ENCODE measurements at regions not wholly inside any gene's neighbourhood (a gene's known extent, or its start where the extent isn't known, plus 50 kb on each side); places are given as distances from the start of the nearest gene placed in this dataset.
A peak's percentile ranks its signal among the peaks of the same experiment; 100 is the strongest.
"Not testable (repeated sequence)": the region's sequence is repeated elsewhere in the genome, so short reads cannot be mapped to it uniquely, and the experiment has no call there.

DNA sequence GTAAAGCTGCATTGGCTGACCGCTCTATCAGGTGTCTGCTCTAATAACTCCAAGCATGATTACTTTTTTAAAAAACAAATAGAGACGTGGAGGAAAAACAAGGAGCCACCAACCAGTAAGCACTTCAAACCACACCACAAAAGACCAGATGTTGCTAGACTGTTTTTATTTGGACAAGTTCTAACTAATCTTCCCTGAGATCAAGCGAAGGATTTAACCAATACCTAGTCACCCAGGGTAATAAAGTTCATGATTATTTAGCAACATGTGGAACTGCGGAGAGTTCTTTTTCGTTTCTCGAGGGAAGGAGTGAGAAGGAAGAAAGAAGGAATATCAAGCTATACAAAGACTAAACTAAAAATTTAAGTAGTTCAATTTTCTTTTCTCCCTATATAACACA is 288.1 kb downstream of the DUSP6 start:
- no peaks in the 10 kb centered on the region for H3K27me3 ChIP-seq (ENCODE audit: control insufficient read depth, insufficient read depth, low read length)
- no peak overlapping the region for H3K4me3 ChIP-seq (ENCODE audit: insufficient read depth, low read depth, low read length)
- no peaks in the 10 kb centered on the region for H3K36me3 ChIP-seq (replicated peaks; ENCODE audit: control insufficient read depth, insufficient read depth, low read length)
- no peak for DNase-seq

DNA sequence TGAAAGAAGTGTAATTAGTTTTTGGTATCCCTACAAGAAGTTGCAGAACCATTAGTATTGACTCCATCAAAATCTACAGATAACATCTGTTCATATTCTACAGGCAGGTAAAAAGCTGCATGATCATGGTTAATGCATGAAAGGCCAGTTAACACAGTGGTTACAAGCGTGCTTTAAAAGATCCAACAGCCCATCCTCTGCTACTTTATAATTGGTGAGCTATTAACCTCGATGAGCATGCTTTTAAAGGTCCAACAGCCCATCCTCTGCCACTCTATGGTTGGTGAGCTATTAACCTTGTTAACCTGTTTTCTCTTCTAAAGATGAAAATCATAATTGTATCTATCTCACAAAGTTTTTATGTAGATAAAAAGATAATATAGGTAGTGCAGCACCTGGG is 289.3 kb downstream of the DUSP6 start:
- Histone ChIP-seq H3K27me3 (ENCODE audit: control insufficient read depth, insufficient read depth, low read length) (no peaks in the 10 kb centered on the region), H3K4me3 (ENCODE audit: insufficient read depth, low read depth, low read length) (no peak overlapping the region), H3K36me3 (replicated peaks; ENCODE audit: control insufficient read depth, insufficient read depth, low read length) (no peaks in the 10 kb centered on the region)
- no peak for DNase-seq

DNA sequence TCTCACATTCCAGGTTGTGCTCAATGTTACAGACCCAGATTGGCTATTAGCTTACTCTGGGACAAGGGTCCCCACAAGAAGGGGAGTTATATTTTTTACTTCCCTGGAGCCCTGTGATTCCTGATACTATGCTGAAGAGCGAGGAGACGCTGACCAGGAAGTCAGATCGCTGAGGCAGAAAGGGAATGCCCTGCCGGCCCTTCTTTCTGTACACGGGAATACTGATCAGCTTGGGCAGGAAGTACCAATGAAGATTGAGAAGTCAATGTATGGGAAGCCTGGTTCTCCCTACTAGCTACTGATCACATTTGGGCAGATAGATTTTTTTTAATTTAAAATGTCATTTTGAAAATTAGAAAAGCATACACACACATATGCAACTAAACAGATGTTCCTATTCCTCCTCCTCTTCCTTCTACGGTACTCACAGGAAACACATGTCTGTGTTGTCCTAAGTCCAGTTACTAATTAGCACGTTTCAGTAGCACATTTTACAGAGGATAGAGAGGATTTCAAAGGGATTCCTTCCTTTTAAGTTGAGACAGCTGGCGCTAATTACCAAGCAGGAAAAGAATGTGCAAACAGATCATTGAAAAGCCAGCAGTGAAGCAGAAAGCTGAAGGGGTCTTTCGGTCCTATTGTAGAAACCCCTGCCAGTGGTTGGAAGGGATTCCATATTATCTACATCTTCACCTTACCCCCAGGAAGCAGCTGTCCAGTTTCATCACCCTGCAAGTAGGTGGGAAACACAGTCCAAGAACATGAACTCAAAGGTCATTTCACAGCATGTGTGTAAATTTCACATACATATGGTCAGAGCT is 292.4 kb downstream of the DUSP6 start:
- Histone ChIP-seq H3K27me3 (ENCODE audit: control insufficient read depth, insufficient read depth, low read length) (no peaks in the 10 kb centered on the region), H3K4me3 (ENCODE audit: insufficient read depth, low read depth, low read length) (no peak overlapping the region), H3K36me3 (replicated peaks; ENCODE audit: control insufficient read depth, insufficient read depth, low read length) (no peaks in the 10 kb centered on the region)
- DNase-seq = no peak

DNA sequence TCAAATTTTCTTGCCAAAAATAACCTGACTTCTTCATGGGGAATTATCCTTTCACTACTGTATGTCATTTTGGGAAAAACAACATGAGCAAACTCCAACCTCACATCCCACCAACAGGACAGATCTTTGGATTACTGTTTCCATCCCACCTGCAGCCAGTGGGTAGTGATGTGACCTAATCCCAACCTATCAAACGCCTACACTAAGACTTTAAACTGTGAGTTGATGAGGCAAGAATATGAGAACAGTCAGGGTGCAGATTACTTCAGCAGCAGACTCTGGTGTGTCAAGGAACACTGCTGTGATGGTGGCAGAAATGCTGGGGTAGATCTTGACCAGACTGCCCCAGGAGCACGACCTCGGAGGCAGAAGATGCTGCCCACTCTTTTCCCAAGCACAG is 293.2 kb downstream of the DUSP6 start:
- DNase-seq = no peak
- Histone ChIP-seq H3K4me3 (ENCODE audit: insufficient read depth, low read depth, low read length) (no peak overlapping the region), H3K27me3 (ENCODE audit: control insufficient read depth, insufficient read depth, low read length) (no peaks in the 10 kb centered on the region), H3K36me3 (replicated peaks; ENCODE audit: control insufficient read depth, insufficient read depth, low read length) (no peaks in the 10 kb centered on the region)

DNA sequence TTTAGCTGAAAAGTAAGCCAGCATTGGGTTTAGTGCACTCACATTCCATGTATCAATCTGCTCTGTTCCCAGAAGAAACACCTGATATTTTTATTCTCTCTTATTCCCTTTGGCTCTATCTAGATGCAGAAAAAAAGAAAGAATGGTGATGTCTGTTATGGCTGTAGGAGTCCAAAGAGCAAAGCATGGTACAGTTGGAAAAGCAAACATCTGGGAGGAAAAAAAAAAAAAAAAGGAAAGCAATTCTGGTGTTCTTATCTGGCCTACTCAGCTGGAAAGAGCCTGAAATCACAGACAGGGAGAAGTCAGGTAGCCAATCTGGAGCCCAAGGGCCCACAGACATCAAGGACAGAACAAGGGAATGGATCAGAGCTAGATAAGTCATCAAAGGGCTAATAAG is 293.9 kb downstream of the DUSP6 start:
- H3K4me3 ChIP-seq (ENCODE audit: insufficient read depth, low read depth, low read length) = no peak overlapping the region

DNA sequence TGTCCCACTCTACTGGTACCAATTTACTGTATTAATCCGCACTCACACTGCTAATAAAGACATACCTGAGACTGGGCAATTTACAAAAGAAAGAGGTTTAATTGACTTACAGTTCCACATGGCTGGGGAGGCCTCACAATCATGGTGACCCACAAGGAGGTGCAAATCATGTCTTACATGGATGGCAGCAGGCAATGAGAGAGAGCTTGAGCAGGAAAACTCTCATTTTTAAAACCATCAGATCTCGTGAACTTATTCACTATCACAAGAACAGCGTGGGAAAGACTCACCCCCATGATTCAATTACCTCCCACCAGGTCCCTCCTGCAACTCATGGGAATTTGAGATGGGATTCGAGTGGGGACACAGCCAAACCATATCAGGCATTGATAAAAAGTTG is 298.5 kb downstream of the DUSP6 start:
- not testable (repeated sequence) for H3K4me3 ChIP-seq (ENCODE audit: insufficient read depth, low read depth, low read length); H3K36me3 ChIP-seq (replicated peaks; ENCODE audit: control insufficient read depth, insufficient read depth, low read length); H3K27me3 ChIP-seq (ENCODE audit: control insufficient read depth, insufficient read depth, low read length); DNase-seq

More for the DNA sequence above, 293.9 kb downstream of the DUSP6 start:
- DNase-seq = no peak
- no peaks in the 10 kb centered on the region for H3K27me3 ChIP-seq (ENCODE audit: control insufficient read depth, insufficient read depth, low read length)
- no peaks in the 10 kb centered on the region for H3K36me3 ChIP-seq (replicated peaks; ENCODE audit: control insufficient read depth, insufficient read depth, low read length)

DNA sequence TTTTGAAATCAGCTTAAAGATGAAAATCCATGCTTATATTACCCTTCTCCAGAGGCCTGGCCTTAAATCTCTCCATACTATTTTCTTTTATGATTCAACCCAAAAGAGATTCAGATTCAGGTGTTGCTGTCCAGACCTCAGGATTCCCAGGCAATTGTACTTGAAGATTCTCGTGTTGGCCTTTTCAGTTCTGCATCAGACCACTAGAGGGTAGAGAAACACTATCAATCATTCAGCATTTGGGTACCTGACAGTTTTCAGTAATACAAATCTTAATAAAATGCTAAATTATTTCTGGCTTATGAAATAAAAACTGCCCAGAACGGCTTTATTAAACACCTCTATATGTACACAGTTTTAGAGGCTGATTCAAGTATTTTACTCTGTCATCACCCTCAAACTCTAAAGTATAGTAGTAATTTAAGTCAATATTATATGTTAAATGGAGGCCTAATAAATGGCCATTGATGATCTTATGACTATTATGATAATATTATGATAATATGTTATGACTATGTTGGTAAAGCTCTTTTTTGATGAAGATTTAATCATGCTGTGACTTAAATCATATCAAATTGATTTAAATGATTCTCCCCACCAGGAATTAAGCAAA is 301.1 kb downstream of the DUSP6 start:
- H3K36me3 ChIP-seq (replicated peaks; ENCODE audit: control insufficient read depth, insufficient read depth, low read length) = no peaks in the 10 kb centered on the region
- H3K27me3 ChIP-seq (ENCODE audit: control insufficient read depth, insufficient read depth, low read length) = no peaks in the 10 kb centered on the region
- H3K4me3 ChIP-seq (ENCODE audit: insufficient read depth, low read depth, low read length) = no peak overlapping the region
- peak; percentile 41 for DNase-seq

DNA sequence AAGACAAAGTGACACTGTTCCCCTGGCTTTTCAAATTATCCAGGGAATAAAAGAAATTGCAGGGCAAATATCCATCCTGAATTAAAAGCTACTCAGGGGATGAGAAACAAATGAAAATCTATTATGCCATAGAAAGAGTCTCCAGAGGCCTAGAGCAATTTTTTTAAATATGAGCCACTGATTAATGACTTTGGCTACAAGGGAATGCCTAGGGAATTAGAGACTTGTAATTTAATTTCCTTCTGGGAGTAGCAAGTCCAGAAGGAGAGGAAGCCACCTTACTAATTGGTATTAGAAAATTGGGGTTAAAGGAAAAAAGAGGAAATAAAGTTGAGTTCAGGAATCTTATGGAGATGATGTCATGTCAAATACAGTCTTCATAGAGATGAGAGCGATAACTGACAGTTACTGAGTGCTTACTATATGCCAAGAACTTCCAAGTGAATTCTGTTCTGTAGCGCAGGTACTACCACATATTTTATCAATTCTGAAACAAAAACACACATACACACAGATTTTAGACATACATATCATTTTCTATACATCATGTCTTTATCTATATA is 304.4 kb downstream of the DUSP6 start:
- no peak for DNase-seq
- Histone ChIP-seq H3K36me3 (replicated peaks; ENCODE audit: control insufficient read depth, insufficient read depth, low read length) (no peaks in the 10 kb centered on the region), H3K4me3 (ENCODE audit: insufficient read depth, low read depth, low read length) (no peak overlapping the region), H3K27me3 (ENCODE audit: control insufficient read depth, insufficient read depth, low read length) (no peaks in the 10 kb centered on the region)

DNA sequence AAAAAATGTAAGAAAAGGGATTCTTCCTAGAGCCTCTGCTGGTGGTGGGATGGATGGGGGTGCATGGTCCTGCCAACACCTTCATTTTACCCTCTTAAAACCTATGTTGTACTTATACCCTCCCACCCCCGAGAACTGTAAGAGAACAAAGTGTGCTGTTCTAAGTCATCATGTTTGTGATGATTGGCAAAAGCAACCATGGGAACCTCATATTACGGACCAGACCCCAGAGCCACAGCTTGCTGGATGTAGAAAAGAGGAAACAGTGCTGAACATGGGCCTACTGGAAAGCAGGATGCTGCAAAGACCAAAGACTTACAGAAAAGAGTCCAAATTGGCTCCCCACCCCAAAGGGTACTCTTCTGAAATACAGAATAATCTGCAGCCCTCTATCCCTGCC is 311.2 kb downstream of the DUSP6 start:
- DNase-seq = no peak
- Histone ChIP-seq H3K4me3 (ENCODE audit: insufficient read depth, low read depth, low read length) (no peak overlapping the region), H3K36me3 (replicated peaks; ENCODE audit: control insufficient read depth, insufficient read depth, low read length) (no peaks in the 10 kb centered on the region)

DNA sequence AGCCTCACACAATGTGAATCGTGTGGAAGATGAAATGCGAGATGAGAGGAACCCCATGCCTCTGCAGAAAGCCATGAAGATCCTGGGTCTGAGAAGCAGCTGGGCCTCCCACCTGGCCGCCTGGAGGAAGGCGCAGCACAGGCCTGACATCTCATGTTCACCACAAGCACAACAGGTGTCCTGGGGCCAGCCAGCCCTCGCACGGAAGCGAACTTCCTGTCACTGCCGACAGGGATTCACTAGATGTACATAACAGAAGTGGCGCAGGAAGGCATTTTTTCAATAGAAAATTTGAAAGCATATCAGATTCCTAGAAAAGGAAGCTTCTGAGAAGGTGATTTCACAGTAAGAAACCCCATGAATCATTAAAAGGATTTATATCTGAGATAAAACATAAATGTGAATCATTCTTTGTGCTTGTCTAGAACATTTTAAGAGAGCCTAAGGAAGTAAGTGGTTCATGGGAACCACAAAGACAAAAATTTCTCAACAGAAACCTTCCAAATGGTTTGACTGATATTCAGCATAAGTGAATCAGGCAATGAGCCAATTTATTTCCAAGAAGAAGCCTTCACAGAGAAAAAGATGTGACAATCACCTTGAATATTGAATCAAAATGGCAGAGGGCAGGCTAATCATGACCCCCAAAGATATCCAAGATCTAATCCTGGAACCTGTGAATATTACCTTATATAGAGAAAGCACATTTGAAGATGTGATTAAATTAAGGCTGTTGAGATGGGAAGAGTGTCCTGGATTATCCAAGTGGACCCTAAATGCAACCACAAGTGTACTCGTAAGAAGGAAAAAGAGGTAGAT is 311.9 kb downstream of the DUSP6 start:
- DNase-seq = no peak
- H3K4me3 ChIP-seq (ENCODE audit: insufficient read depth, low read depth, low read length) = no peak overlapping the region
- H3K36me3 ChIP-seq (replicated peaks; ENCODE audit: control insufficient read depth, insufficient read depth, low read length) = no peaks in the 10 kb centered on the region
- no peaks in the 10 kb centered on the region for H3K27me3 ChIP-seq (ENCODE audit: control insufficient read depth, insufficient read depth, low read length)

More for the DNA sequence above, 311.2 kb downstream of the DUSP6 start:
- H3K27me3 ChIP-seq (ENCODE audit: control insufficient read depth, insufficient read depth, low read length) = no peaks in the 10 kb centered on the region

DNA sequence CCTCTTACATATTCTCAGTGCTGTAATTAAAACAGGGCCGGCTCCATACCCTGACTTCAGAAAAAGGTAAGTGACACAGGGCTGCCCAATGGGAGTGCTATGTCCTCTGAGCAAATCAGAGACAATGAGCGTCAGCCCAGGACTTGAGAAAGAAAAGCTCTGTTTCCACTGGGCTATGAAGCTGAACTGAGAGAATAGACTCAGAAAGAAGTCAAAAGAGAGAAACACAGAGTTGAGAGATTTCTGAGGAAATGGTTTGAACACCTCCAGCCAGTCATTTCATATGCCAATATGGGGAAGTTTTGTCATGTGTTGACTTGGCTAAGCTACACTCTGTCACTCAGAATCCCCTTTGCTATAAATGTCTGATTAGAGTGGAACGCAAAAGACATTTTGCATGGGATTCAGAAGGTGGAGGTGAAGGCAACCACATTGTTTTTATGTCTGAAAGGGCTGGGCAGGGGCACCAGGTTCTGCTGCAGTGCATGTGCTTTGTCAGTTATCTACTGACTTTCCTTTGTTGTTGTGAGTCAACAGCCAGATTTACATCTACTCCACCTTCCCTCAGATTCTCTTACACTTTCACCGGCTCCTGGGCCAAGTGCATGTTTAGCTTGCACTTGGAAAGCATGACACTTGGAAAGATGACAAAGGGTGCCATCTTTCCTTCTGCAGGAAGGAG is 313.3 kb downstream of the DUSP6 start:
- no peaks in the 10 kb centered on the region for H3K27me3 ChIP-seq (ENCODE audit: control insufficient read depth, insufficient read depth, low read length)

DNA sequence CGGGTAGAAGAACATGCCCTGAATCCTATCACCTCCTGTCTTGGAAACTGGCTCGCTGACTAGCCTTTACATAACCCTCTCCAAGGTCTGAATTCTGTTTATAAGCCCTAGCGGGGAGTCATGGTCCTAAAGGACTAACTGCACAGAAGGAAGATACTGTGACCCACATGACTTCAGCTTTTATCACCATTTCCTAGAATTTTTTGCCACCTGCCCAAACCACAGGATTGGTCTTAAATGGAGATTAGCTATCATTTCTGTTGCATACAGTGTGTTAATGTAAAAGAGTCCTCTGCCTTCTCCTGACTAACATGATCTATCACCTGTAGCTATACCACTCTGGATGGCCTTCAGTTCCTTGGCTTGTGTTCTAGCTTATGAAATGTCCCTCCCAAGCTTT is 319.2 kb downstream of the DUSP6 start:
- Histone ChIP-seq H3K4me3 (ENCODE audit: insufficient read depth, low read depth, low read length) (no peak overlapping the region), H3K27me3 (ENCODE audit: control insufficient read depth, insufficient read depth, low read length) (no peaks in the 10 kb centered on the region), H3K36me3 (replicated peaks; ENCODE audit: control insufficient read depth, insufficient read depth, low read length) (no peaks in the 10 kb centered on the region)
- no peak for DNase-seq

More for the DNA sequence above, 313.3 kb downstream of the DUSP6 start:
- Histone ChIP-seq H3K4me3 (ENCODE audit: insufficient read depth, low read depth, low read length) (no peak overlapping the region), H3K36me3 (replicated peaks; ENCODE audit: control insufficient read depth, insufficient read depth, low read length) (no peaks in the 10 kb centered on the region)
- DNase-seq = no peak

DNA sequence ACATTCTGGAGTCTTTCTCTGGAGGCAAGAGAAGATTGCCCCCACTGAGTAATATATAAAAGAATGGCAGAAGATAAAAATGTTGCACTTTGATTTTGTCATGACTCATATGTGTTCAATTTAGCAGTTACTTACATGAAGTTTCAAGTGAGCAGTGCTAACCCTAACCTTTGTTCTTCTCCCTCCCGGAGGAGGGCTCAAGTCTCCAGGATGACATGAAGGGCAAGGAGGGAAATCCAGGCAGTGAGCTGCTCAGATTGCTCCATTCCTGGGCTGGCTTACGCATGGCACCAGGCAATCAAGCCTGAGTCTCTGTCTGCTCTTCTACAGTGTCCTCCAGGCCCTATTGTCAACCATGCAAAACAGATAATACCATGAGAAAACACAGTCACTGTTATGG is 322.3 kb downstream of the DUSP6 start:
- Histone ChIP-seq H3K4me3 (ENCODE audit: insufficient read depth, low read depth, low read length) (no peak overlapping the region), H3K27me3 (ENCODE audit: control insufficient read depth, insufficient read depth, low read length) (no peaks in the 10 kb centered on the region), H3K36me3 (replicated peaks; ENCODE audit: control insufficient read depth, insufficient read depth, low read length) (no peaks in the 10 kb centered on the region)
- no peak for DNase-seq

DNA sequence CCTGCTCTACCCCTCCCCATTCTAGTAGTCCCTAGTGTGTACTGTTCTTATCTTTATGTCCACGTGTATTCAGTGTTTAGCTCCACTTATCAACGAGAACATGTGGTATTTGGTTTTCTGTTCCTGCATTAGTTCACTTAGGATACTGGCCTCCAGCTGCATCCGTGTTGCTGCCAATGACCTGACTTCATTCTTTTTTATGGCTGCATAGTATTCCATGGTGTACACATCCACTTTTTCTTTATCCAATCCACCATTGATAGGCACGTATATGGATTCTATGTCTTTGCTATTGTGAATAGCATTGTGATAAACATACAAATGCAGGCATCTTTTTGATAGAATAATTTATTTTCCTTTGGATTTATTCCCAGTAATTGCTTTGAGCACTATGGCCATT is 327.7 kb downstream of the DUSP6 start:
- Histone ChIP-seq H3K27me3 (ENCODE audit: control insufficient read depth, insufficient read depth, low read length) (no peaks in the 10 kb centered on the region), H3K36me3 (replicated peaks; ENCODE audit: control insufficient read depth, insufficient read depth, low read length) (no peaks in the 10 kb centered on the region), H3K4me3 (ENCODE audit: insufficient read depth, low read depth, low read length) (no peak overlapping the region)
- no peak for DNase-seq
